K562 (cell line): ENCODE measurements at regions not wholly inside any gene's neighbourhood (a gene's known extent, or its start where the extent isn't known, plus 50 kb on each side); places are given as distances from the start of the nearest gene placed in this dataset.

Experiments
- AFF1 ChIP-seq, 2 experiments: fragments of 450-650 bp; IDR thresholded peaks; 2 replicates each; pipeline ENCODE4 v1.6.1; 2018; ENCODE audit warnings: mild to moderate bottlenecking in 2 of 2, low read depth in 1 of 2; ENCODE audit not compliant: partially characterized antibody in 2 of 2
- BRF2 ChIP-seq: IDR thresholded peaks from 3 replicates; pipeline ENCODE4 v1.6.1; 2011; ENCODE audit warnings: borderline replicate concordance, mild to moderate bottlenecking; ENCODE audit not compliant: insufficient read length, insufficient read depth
- ETV6 ChIP-seq, 3 experiments: fragments of 150-350 bp in 1 of 3; sonication (generic) in 1 of 3; formaldehyde crosslinking in 1 of 3; IDR thresholded peaks; 2 replicates each; pipeline versions ENCODE4 v1.6.1 to v1.8.0; 2014 to 2022; ENCODE audit warnings: borderline replicate concordance in 2 of 3, low read depth in 2 of 3, antibody characterized with exemption in 1 of 3, low read length in 1 of 3, mild to moderate bottlenecking in 1 of 3, missing genetic modification reagents in 1 of 3
- REST ChIP-seq, 2 experiments: fragments of 450-650 bp; formaldehyde crosslinking in 1 of 2; IDR thresholded peaks; 2 replicates each; pipeline versions ENCODE4 v1.4.0 to v1.6.1; 2014 to 2020; ENCODE audit warnings: mild to moderate bottlenecking in 2 of 2, borderline replicate concordance in 1 of 2, low read depth in 1 of 2
- SAP30 ChIP-seq: fragments of 200-600 bp; sonication (generic); IDR thresholded peaks from 2 replicates; pipeline ENCODE4 v1.6.1; 2012; ENCODE audit warnings: borderline replicate concordance, low read depth, mild to moderate bottlenecking, moderate library complexity, low read length, control low read depth, inconsistent platforms; ENCODE audit not compliant: insufficient read depth, poor library complexity, severe bottlenecking
- ZNF398 ChIP-seq: fragments of 250-450 bp; sonication (Bioruptor Pico); IDR thresholded peaks from 2 replicates; pipeline ENCODE4 v1.8.0; 2021; ENCODE audit warnings: moderate library complexity, mild to moderate bottlenecking, inconsistent platforms
- ZNF695 ChIP-seq: fragments of 450-650 bp; formaldehyde crosslinking; IDR thresholded peaks from 2 replicates; pipeline ENCODE4 v1.4.0; 2020; ENCODE audit warnings: mild to moderate bottlenecking, moderate library complexity

GRCh38 chr3:155018621-155019330 is 61.3 kb upstream of the MME start (continued):
- no peak; the same call in 1 of the 2 replicates for TF ChIP-seq REST (IDR thresholded peaks at IDR 0.05; ENCODE audit: borderline replicate concordance)
- no peak for TF ChIP-seq REST (CRISPR knock-in tag; IDR thresholded peaks at IDR 0.05; ENCODE audit: low read depth)
- no peak for TF ChIP-seq ZNF695
- peak in 1 of 2 experiments; percentile 84; a peak in 3 of 4 replicates for TF ChIP-seq ETV6 (IDR thresholded peaks at IDR 0.05; ENCODE audit: borderline replicate concordance in 1 of 2, low read depth in 2 of 2, low read length in 1 of 2)
- no peak for TF ChIP-seq ETV6 (CRISPR knock-in tag; IDR thresholded peaks at IDR 0.05; ENCODE audit: borderline replicate concordance)
- TF ChIP-seq BRF2 = no peak
- no peak for TF ChIP-seq SAP30
- no peak for TF ChIP-seq ZNF398 (CRISPR knock-in tag)
- TF ChIP-seq AFF1 (IDR thresholded peaks at IDR 0.05; ENCODE audit: low read depth in 1 of 2, partially characterized antibody in 2 of 2) = peak in 1 of 2 experiments; percentile 72
